ENCODE measurements at regions not wholly inside any gene's neighbourhood (a gene's known extent, or its start where the extent isn't known, plus 50 kb on each side); places are given as distances from the start of the nearest gene placed in this dataset.
"Not testable (repeated sequence)": the region's sequence is repeated elsewhere in the genome, so short reads cannot be mapped to it uniquely, and the experiment has no call there.

DNA sequence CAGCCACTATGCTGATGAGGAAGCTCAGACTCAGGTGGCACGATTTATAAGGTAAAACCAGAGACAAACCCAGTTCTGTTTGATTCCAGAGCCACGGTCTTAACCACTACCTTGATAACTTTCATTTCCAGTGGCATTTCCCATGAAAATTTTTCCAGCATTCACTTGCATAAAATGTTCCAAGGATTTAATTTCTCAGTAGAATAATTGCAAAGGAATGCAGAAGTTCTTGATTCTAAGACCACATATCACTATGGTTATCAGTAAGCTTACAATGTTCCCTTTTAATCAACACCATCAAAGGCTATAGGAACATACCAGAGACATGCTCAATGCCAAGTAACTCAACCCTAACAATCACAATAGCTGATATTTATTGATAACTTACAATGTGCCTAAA, 306.0 kb upstream of the HS3ST5 start:
- DNase-seq (ENCODE audit: low spot score) = no peak

DNA sequence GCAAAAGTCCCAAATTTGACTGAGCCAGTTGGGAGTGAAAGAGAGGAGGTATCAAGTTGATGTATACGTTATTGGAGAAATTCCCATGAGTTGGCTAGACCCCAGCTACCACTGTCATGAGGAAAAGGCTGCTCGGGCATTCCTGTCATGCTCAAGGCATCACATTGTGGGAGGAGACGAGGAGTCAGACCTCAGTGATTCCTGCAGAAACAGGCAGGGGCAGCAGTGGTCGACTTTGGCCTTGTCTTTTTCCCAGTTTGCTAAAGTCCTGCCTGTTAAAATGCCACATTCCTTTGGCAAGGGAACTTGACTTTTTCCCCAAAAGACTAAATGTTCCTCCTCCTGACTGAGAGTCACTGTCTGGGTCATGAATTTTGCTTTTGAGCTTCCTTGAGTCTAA, 295.5 kb upstream of the HS3ST5 start:
- DNase-seq (ENCODE audit: low spot score) = no peak

DNA sequence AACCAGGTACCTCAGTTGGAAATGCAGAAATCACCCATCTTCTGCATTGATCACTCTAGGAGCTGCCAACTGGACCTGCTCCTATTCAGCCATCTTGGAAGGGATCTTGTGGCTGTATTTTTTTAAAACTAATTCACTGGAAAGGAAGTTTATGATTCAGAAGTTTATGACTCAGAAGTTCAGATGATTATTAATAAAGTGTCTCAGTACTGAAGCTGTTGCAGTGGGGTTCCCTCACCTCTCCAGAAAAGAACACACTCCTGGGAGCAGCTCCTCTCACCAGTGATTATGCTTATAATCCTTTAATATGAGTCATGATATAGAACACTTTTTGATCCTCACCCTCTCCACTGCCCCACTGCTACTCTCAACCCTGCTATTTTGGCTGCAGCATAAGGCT, 291.2 kb upstream of the HS3ST5 start:
- no peak for DNase-seq (ENCODE audit: low spot score)

DNA sequence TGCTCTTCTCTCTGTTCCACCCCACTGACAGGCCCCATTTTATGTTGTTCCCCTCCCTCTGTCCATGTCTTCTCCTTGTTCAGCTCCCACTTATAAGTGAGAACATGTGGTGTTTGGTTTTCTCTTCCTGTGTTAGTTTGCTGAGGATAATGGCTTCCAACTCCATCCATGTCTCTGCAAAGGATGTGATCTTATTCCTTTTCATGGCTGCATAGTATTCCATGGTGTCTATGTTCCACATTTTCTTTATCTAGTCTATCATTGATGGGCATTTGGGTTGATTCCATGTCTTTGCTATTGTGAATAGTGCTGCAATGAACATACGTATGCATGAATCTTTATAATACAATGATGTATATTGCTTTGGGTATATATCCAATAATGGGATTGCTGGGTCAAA, 283.4 kb upstream of the HS3ST5 start:
- not testable (repeated sequence) for DNase-seq (ENCODE audit: low spot score)

DNA sequence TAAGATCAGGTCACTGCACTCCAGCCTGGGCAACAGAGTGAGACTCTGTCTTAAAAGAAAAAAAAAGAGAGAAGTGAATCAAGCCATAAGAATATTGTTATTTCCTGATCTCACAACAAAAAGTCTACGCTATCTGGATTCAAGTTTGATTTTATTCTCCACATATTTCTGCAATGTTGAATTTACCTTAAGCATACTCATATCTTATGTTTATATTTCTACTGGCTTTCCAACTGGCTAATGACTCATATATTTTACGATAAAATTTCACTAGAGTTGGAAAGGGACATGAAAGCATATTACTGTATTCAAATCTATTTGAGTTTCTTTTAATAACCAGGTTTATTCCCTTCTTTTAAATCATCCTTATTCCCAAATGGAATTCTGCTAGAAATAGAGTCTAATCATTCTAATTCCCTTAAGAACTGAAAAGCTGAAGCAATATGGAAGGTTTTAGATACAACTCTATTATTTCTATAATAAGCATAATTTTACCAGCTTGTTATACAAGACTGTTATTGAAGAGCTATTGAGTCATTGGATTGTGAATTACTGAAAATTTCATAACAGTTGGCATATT, 276.9 kb upstream of the HS3ST5 start:
- no peak for DNase-seq (ENCODE audit: low spot score)

DNA sequence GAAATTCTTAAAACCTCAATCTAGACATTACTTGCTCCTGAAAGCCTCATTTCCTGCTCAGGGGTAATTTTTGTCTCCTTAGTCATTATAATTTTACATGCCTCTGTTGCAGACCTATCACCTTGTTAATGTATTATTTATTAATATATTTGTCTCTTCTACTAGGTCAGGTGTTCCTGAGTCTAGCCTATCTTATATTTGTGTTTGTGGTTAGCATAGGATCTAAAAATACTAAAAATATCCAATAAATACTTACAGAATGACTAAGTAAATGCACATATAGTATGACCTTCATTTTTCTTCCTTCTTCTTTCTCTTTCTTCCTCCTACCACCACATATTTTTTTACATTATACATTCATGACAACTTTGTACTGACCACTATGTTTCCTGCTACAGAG, 268.9 kb upstream of the HS3ST5 start:
- DNase-seq (ENCODE audit: low spot score) = no peak

DNA sequence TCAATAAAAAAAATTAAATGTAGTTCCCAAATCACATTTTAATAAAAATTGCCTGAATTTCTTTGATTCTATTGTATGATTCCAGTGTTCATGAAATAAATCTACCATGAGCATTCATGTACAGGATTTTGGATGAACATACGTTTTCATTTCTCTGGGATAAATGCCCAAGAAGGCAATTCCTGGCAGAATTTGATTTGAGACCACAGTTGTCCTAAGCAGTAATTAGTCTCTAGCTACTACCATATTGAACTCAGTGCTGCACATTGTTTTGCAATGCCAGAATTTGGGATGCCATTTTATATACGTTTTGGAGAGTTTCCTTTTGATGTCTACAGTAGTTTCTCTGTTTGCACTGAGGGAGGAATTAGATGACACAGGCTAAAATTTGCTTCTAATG, 265.3 kb upstream of the HS3ST5 start:
- no peak for DNase-seq (ENCODE audit: low spot score)

DNA sequence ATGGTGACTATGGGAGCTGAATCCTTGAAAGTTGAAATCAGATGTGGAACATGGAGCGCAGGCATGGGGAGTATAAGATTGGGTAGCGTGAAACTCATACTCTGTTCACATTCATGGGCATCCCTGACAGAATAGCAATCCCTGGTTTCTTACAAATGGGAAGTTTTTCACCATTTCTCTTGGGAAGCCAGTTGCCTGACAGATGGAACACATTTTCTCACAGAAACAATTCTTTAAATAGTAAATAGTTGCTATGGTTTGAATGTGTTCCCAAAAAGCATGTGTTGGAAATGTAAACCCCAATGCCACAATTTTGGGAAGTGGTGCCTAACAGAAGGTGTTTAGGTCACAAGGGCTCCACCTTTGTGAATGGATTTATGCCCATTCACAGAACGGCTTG, 262.8 kb upstream of the HS3ST5 start:
- DNase-seq (ENCODE audit: low spot score) = no peak

DNA sequence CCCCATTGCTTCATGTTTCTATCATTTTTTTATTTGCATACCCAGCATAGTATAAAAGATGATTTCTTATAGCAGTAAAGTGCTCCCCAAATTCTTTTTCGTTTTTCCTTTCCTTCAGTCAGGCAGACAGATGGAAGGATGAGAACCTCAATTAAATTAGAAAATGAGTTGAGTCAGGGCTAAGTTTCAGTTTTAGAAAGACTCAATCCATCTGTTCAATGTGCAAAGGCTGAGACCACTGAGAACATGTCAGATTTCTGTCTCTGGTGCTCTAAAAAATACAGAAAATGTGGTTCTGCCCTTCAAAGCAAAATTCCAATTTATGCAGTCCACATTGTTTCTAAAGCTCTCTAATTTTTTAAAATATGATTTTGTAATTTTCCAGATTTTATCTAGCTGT, 257.6 kb upstream of the HS3ST5 start:
- no peak for DNase-seq (ENCODE audit: low spot score)

DNA sequence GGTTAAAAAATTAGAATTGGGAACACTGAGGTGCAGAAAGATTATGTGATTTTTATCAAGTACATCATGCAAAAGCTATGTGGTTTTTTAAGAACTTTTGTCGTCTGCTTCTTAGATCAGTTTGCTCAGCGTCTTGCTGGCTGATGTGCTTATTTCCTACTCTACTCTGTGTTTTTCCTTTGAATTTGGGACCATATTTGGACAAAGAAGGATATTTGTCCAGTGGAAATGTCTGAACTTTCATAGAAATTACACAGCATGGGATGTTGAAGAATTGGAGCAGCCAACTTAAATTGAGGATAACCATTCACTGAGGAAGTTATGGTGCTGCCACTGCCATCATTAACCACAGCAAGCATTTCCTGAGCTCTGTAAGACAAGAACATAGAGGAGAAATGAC, 252.8 kb upstream of the HS3ST5 start:
- no peak for DNase-seq (ENCODE audit: low spot score)

DNA sequence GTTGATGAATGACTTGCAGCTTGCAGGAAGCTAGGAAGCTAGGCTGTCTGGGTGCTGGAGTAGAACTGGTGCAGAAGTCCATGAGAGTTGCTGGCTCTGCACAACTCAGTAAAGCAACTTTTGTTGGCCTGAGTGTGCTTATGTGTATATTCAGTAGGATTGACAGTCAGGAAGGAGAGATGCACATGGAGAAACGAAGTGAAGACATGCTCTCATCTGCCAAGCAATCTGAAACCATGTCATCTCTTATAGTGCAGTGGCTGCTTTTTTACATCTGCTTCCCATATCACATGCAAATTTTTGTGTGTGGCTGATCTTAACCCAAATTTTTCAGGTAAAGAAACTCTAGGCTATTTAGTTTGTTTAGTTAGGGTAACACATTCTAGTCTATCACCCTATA, 252.4 kb upstream of the HS3ST5 start:
- no peak for DNase-seq (ENCODE audit: low spot score)

DNA sequence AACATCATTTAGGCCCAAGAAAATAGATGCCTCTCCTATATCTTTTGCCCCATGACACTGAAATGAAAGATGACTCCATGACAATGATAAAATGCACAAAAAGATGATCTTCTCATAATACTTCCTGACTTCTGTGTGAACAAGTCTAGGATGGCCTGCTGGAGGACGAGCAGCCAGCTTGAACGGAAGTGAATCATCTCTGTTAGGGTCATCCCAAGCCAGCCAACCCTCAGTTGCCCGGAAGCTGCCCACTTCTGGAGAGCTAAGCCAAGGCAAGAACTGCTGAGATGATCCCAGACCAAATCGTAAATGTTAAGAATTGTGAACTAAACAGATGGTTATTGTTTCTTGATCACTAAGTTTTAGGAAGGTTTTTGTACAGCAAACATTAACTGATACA, 249.7 kb upstream of the HS3ST5 start:
- DNase-seq (ENCODE audit: low spot score) = no peak

DNA sequence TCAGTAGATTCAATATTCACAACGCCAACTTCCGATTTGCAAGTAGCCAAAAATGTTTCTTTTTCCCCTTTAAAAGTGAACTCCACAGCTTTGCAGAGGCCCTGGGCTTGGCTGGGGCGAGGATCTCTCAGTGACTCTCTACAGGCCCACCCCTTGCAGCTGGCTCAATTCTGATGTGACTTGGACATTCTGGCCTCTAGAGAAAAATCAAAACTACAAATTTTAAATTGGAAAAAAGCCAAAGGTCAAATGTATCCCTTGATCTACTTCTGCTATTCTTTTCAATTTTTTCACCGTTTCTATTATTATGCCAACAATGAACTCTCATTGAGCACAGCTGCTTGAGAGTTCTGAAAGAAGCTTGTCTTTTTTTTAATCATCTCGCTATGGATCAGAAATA, 245.9 kb upstream of the HS3ST5 start:
- DNase-seq (ENCODE audit: low spot score) = no peak

DNA sequence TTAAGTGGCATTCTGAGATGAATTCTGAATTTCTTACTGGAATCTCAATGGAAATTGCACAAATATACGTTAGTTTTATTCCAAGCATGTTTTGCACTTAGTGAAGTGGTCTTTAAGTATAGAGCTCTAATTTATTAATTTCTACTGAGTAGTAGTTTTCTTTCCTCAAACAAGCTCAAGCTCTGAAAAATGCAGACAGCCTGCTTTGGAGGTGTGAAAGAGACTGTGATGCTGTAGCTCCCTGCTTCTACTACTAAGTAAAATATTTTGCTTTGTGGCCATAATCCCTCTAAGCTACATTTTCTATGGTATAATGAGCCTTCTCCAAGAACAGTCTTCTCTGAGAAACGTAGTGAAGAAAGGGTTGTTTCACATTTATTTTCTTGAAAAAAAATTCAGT, 243.5 kb upstream of the HS3ST5 start:
- DNase-seq (ENCODE audit: low spot score) = no peak

DNA sequence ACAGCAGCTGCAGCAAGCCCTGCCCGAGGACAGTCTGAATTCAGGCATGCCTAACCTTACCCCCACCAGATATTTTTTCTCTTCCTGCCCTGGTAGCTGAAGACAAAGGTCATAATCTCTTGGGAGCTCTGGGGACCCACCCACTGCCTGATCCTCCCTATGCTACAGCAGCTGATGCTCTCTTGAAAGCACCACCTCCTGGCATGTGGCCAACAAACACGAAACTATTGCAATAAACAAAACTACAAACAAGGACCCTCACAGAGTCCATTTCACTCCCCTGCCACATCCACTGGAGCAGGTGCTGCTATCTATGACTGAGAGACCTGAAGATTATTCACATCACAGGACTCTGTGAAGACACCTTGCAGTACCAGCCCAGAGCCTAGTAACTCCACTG, 238.5 kb upstream of the HS3ST5 start:
- DNase-seq (ENCODE audit: low spot score) = no peak

DNA sequence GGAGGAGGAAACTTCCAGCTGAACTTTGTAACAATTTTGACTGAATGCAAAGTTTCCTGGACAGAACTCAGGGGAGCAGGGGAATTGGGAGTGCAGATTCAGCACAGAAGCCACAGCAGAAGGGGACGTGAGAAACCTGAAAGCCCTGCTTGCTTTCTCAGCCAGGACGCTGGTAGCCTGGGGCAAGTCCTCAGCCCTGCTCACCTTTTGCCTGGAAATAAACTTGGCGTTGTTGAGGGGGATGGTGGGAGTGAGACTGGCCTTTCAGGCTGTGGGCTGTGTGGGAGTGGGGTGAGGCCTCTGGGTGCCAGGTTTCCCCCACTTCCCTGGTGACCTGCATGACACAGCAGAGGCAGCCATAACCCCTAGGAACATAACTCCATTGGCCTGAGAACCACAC, 238.1 kb upstream of the HS3ST5 start:
- DNase-seq (ENCODE audit: low spot score) = no peak

DNA sequence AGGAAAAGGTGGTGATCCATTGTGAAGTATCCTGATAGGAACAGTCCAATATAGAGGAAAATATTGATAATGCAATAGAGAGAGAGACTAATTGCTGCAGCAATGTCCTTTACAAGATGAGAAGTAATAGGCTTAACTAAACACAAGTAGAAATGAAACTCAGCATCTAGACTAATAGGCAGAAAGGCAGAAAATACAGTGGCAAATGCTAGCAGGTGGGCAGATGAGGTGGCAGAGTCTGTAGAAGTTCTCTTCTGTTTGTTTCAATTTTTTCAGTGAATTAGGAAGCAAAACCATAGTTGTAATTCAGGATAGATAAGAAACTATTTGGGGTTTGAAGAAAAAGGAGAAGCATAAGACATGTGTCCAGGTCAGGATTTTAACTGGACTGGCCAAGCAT, 236.7 kb upstream of the HS3ST5 start:
- DNase-seq (ENCODE audit: low spot score) = no peak

DNA sequence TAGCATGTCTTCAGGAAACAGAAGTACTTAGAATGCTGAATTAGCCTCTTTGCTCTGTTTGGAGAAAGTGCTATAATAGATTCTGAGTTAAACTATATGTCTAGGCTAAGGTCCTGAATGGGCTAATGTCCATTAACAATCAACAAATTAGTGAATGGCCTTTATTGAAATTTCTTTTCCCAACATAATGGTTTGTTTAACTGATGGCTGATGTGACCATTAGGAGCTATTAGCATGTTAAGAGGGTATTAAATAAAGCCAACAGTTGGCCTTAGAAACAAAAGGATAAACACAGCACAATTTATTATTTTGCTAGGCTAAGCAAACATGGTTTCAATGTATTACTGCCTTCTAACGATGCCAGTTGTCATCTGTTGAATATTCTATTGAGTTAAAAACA, 234.3 kb upstream of the HS3ST5 start:
- no peak for DNase-seq (ENCODE audit: low spot score)

DNA sequence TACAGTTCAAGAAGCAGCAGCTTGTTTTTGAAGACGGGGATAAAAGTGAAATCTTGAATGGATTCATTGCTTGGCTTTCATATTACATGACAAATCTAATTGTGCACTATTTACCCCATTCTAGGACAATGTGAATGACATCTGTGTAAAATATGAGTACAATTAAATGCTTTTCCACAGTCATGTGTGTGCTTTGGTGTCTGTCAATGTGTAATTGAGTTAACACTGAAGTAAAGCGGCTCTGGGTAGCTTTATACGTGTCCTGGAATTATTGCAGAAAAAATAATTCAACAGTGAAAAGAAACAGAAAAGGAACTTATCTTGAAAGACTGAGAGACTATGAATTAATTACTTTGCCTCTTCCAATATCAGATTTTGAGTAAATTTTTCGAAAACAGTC, 233.5 kb upstream of the HS3ST5 start:
- no peak for DNase-seq (ENCODE audit: low spot score)

DNA sequence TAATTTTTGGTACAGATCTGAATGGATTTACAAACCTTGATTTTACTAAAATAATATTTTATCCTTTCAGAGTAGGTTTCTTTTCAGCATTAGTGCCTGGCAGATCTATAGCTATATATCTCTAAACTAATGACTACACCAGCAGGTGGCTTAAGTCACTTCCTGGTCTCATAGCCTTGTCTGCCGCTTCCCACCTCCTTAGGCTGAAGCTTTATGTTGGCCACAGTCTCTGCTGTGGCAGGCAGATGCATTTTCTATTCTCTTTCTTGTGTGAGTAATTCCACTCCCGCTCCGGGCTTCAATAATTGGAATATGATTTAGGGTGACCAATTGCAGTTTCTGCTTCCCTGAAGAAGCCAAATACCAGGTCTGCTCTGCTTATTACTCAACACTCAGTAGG, 226.8 kb upstream of the HS3ST5 start:
- no peak for DNase-seq (ENCODE audit: low spot score)

DNA sequence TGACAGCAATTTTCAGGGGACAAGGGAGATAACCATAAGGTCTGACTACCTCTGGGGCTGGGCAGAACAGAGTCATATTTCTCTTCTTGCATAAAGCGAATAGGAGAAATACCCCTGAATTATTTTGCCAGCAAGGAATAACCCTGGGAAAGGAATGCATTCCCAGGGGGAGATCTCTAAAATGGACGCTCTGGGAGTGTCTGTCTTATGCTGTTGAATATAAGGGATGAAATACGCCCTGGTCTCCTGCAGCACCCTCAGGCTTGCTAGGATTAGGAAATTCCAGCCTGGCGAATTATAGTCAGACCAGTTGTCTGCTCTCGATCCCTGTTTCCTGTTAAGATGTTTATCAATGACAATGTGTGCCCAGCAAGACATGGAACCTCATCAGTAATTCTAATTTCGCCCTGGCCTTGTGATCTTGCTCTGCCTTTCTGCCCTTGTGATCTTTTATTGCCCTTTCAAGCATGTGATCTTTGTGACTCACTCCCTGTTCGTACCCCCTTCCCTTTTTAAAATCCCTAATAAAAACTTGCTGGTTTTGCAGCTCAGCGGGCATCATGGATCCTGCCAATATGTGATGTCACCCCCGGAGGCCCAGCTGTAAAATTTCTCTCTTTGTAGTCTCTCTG, 221.6 kb upstream of the HS3ST5 start:
- DNase-seq (ENCODE audit: low spot score) = no peak

DNA sequence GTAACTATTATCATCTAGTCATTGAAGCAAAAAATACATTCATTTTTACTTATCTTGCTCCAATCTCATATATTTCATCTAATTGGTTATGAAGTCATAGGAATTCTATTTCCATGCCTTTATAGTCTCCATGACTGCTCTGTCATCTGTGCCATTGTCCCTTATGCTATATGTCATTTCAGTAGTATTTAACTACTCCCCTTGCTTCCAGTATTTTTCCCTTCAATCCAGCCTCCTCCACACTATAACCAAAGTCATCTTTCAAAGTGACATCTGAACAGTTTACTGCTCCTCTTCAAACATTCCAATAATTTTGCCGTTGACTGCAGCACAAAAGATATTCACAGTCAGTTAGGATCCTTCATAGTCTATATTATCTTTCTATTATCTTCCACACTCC, 216.6 kb upstream of the HS3ST5 start:
- DNase-seq (ENCODE audit: low spot score) = no peak

DNA sequence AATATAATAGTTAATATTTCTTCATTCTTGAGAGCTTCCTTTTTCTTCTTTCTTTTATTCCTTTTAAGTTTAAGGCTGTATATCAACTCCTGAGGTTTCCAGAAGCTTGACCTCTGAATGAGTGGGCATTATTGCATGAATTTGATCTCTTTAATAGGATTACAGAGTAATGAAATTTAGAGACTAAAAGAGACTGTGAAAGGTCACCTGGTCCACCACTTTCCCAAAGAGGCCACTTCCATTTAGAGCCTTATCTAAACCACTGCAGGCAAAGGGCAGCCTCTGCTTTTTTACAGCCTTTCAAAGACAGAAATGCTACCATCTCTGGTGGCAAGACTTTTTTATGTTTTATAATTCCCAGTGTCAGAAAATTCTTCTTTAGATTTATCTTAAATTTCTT, 215.3 kb upstream of the HS3ST5 start:
- no peak for DNase-seq (ENCODE audit: low spot score)

DNA sequence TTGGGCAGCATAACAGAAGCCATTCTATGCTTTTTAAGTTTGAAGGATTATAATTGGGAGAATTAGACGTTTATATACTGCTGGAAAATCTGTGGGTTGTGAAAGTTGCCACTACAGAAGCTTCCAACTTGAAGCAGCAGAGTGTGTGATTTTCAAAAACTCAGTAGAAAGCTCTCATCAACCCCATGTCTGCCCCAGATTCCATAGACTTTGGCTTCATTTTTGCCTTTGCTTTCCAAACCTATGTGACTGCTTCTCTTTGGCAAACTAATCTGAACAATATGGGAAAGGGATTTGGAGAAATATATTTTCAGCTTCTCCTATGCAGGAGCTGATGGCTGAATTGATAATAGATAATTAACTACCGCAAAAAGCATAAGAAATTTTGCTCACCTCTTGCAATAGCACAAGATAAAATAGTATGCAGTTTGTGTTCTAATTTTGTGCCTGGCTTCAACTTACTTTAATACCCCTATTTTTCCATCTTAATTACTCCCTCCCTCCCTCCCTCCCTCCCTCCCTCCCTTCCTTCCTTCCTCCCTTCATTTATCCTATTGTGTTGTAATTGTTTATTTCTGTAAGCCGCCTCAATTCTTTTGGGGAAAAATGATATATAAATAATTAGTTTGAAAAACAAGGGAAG, 214.1 kb upstream of the HS3ST5 start:
- no peak for DNase-seq (ENCODE audit: low spot score)

Measured in COLO829 (cell line).